Fibroblast of villous mesenchyme (primary cell): ENCODE measurements at regions not wholly inside any gene's neighbourhood (a gene's known extent, or its start where the extent isn't known, plus 50 kb on each side); places are given as distances from the start of the nearest gene placed in this dataset.
A peak's percentile ranks its signal among the peaks of the same experiment; 100 is the strongest.
"Not testable (repeated sequence)": the region's sequence is repeated elsewhere in the genome, so short reads cannot be mapped to it uniquely, and the experiment has no call there.

ENCODE experiments used
- DNase-seq: peaks from one replicate; pipeline ENCODE4 v3.0.0-alpha.2; 2010; ENCODE audit warnings: low read depth
- H3K4me3 ChIP-seq: 2 replicates; pipeline ENCODE4 v1.5.1; 2011; ENCODE audit warnings: low read depth, mild to moderate bottlenecking, low read length
- TF ChIP-seq, protein P1 (sequence below): IDR thresholded peaks from 2 replicates; pipeline ENCODE4 v1.5.1; 2012; ENCODE audit warnings: low read depth, mild to moderate bottlenecking, low read length; ENCODE audit not compliant: insufficient read depth

DNA sequence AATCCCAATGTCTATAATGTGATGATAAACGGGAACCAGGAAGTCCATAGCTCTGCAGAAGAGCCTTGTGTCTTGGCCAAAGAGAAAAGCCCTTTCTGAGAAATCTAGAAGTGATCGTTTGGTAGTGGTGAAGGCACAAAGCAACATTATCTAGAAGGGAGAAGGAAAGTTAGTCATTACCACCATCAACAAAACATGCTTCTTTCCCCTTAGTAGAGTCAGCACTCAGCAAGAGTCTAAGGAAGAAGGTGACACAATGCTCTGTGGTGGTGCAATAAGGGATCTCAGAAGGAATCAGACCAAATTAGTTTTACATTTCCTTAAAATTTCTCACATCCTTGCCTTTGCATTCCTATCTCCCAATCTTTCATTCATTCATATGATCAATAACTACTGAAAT is 134.4 kb upstream of the PRDX6 start:
- no peak overlapping the region for H3K4me3 ChIP-seq
- no peak for DNase-seq
- TF ChIP-seq, protein P1, sequence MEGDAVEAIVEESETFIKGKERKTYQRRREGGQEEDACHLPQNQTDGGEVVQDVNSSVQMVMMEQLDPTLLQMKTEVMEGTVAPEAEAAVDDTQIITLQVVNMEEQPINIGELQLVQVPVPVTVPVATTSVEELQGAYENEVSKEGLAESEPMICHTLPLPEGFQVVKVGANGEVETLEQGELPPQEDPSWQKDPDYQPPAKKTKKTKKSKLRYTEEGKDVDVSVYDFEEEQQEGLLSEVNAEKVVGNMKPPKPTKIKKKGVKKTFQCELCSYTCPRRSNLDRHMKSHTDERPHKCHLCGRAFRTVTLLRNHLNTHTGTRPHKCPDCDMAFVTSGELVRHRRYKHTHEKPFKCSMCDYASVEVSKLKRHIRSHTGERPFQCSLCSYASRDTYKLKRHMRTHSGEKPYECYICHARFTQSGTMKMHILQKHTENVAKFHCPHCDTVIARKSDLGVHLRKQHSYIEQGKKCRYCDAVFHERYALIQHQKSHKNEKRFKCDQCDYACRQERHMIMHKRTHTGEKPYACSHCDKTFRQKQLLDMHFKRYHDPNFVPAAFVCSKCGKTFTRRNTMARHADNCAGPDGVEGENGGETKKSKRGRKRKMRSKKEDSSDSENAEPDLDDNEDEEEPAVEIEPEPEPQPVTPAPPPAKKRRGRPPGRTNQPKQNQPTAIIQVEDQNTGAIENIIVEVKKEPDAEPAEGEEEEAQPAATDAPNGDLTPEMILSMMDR: no peak

DNA sequence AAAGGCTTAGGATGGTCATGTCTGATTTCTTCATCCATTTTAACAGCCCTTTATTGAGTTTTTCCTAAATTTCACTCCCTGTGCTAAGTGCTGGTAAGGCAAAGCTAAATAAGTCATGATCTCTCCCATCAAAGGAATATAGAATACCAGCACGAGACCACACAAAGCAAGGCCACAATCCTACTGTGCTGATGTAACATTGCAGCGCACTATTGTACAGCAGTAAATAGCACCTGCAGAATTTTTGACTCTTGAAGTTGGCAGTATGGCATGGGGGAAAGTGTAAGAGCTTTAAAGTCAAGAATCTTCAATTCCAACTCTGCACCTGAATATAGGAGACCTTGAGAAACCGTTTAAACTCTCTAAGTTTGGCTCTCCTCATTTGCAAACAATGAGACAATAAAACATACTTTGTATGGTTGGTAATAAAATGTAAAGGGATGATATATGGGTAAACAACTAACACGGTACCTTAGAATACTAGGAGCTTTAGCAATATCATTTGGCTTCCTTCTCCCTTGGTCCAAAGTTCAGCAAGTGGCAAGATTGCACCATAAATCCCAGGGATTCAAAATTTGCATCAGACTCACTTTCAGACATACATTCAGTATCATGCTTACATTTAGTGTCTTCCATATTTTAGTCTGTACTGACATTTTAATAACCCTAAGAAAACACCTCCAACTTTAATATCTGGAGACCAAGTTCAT is 132.9 kb upstream of the PRDX6 start:
- TF ChIP-seq, protein P1: no peak
- no peak for DNase-seq
- no peak overlapping the region for H3K4me3 ChIP-seq

DNA sequence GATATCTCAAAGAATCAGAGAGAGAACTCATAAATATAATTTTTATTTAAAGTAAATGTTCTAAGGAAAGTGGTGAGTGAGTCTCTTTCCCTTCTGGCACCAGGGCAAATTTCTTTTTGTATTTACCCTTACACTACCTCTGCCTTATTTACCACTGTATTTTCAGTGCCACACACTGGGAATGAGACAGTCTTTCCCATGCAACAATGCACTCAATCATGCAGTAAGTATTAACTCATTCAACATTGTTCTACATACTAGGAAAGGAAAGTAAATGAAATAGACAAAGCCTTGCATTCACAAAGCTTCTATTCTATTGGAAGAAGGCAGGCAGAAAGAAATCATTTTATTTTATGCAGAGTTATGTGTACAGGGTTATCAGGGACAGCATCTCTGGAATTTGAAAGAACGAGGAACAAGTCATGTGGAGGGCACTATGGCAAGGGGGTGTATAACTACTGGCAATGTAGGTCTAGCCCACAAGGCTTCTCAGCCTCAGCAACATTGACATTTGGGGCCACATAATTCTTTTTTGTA is 129.8 kb upstream of the PRDX6 start:
- no peak overlapping the region for H3K4me3 ChIP-seq
- no peak for DNase-seq
- TF ChIP-seq, protein P1: no peak

DNA sequence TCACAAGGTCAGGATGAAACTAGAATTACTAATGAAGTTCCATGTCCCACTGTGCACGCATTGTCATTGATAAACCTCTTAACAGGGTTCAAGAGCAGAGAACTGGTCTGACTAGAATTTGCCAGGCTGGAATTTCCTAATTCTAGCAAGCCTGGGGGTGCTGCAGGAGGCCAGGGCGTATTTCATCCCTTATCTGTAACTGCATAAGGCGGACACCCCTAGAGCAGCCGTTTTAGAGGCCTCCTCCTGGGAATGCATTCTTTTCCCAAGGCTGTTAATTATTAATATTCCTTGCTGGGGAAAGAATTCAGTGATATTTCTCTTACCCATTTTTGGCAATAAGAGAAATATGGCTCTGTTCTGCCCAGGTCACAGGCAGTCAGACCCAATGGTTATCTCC is 124.5 kb upstream of the PRDX6 start:
- H3K4me3 ChIP-seq, DNase-seq: not testable (repeated sequence)

DNA sequence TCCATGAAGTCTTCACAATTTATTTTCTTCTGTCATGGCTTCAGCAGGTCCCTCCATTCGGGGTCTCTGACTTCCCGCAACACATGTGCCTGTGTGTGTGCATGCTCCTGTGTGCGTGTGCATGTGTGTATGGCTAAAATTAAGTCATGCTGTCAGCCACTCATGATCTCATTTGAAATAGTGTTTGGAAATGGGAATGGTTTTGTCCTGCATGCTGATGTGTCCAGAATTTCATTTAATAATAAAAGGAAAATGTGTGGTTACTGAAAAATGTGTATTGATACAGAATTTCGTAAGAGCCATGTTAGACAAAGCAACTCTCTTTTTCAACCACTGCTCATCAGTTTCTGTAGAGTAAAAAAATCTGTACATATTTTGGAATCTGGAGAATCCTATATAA is 123.8 kb upstream of the PRDX6 start:
- no peak for DNase-seq
- H3K4me3 ChIP-seq: no peak overlapping the region
- TF ChIP-seq, protein P1: no peak

DNA sequence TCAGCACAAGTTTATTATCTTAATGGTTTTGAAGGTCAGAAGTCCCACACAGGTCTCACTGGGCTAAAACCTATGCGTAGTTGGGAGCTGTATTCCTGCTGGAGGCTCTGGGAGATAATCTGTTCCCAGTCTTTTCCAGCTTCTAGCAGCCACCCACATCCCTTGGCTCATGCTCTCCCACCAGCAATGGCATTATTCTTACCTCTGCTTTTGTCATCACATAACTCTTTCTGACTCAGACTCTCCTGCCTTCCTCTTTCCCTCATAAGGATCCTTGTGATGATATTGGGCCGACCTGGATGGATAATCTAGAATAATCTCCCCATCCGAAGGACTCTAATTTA is 122.2 kb upstream of the PRDX6 start:
- DNase-seq: no peak
- TF ChIP-seq, protein P1: no peak
- no peak overlapping the region for H3K4me3 ChIP-seq

DNA sequence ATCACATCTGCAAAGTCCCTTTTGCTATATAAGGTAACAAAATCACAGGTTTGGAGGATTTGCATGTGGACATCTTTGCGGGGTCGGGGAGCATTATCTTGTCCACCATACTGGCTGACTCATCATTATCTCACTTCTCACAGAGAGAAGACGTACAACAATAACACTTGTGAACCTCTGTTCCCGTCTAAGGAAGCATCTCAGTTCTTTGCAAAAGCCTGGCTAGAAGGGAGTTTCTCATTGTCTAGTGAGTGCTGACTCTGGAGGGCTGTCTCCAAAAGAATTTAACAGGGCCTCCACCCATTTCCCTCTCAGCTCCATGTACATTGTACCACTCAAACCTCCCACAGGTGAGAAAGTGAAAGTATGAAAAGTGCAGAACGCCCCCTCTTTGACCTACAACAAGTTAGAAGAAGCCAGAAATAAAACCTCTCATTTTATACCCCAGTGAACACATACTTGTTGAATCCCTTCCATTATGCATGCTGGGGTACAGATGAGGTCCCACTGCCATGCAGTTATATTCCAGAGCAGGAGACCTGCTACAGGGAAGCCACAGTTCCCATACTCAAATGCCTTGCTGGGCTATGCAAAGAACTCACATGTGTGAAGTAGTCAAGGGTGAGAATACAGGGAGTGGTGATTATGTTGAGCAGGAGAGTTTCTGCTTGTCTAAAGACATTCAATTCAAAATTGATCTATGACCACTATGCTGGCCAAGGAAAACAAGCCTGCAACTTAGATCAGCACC is 121.7 kb upstream of the PRDX6 start:
- TF ChIP-seq, protein P1: no peak

More for the DNA sequence above, 121.7 kb upstream of the PRDX6 start:
- H3K4me3 ChIP-seq: no peak overlapping the region
- DNase-seq: peak; percentile 14
